Colonic mucosa (tissue), 4 donors: ENCODE measurements at regions not wholly inside any gene's neighbourhood (a gene's known extent, or its start where the extent isn't known, plus 50 kb on each side); places are given as distances from the start of the nearest gene placed in this dataset.

Source experiments
- DNase-seq: peaks from one replicate; pipeline ENCODE4 v3.0.0-alpha.2; 2020
- H3K27ac ChIP-seq: fragments of 200-600 bp; one replicate; pipeline ENCODE4 v1.8.0; 2021
- H3K27me3 ChIP-seq: fragments of 200-600 bp; one replicate; pipeline ENCODE4 v1.8.0; 2021
- H3K36me3 ChIP-seq: fragments of 200-600 bp; one replicate; pipeline ENCODE4 v1.8.0; 2021
- H3K4me1 ChIP-seq: fragments of 200-600 bp; one replicate; pipeline ENCODE4 v1.8.0; 2021; ENCODE audit warnings: mild to moderate bottlenecking
- H3K4me3 ChIP-seq: fragments of 200-600 bp; one replicate; pipeline ENCODE4 v1.8.0; 2021
- H3K9ac ChIP-seq, 2 donors: one replicate each; pipeline ENCODE4 v1.7.0; 2013; ENCODE audit warnings: control low read depth in 2 of 2, low read depth in 2 of 2, low read length in 2 of 2
- H3K9me3 ChIP-seq: fragments of 200-600 bp; one replicate; pipeline ENCODE4 v1.8.0; 2021
- CTCF ChIP-seq: fragments of 200-600 bp; IDR thresholded peaks from one replicate; pipeline ENCODE4 v1.8.0; 2022; ENCODE audit warnings: antibody characterized with exemption, mild to moderate bottlenecking
- intact Hi-C: fragments of 100-400 bp; cut with DNase I; formaldehyde crosslinking; loops from one replicate; pipeline ENCODE4 v1.14.1; 2022
- donor health status: healthy.
- donor health status: DM: no; HTN: no; CAD: no.
- donor health status: DM: no; HTN: no; CAD: no.

DNA sequence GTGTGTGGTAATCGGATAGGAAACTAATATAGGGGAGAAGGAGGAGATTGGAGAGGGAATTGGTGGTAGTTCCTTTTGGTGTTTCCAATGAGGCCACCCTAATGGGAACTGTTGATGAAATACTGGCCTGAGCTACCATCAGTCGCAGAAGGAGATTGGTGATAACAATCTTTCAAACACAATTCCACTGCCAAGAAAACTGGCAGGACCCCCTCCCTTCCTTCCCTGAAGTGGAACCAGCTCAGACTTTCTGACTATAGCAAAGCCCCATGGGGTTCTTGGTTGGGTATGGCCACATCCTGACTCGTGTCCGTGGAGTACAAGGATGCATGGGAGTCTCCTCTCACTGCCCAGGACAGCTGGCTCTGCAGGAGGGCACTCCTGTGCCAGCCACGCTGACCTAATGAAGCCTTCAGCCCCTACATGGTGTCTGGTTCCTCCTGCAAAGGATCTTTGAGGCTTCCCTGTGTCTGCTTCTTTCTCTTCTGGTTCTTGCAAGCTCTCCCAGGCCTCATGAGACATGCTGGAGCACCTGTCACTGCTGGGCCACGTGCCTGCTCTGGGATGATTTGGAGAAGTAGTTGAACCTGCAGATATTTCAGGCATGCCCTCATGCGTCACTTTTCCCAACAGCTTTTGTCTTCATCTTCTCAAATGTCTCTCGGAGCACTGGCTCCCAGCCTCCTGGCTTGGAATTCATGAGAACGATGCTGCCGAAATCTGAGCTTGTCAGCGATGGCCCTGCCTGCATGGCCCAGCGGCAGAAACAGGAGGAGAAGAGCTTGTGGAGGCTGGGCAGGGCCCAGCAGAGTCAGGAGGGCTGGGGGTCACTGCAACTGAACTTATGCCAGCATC is 90.0 kb upstream of the ADPGK start:
- no peak overlapping the region for H3K4me3 ChIP-seq
- H3K36me3 ChIP-seq: no peaks in the 10 kb centered on the region
- no peak overlapping the region for H3K27ac ChIP-seq
- intact Hi-C loops: no loop called here
- no peak for TF ChIP-seq CTCF
- H3K9ac ChIP-seq: no peak overlapping the region
- H3K27me3 ChIP-seq: no peaks in the 10 kb centered on the region
- no peak for DNase-seq
- H3K9me3 ChIP-seq: no peaks in the 10 kb centered on the region
- no peaks in the 10 kb centered on the region for H3K4me1 ChIP-seq

GRCh38 chr15:72872066-72872845 is 88.7 kb upstream of the ADPGK start:
- Histone ChIP-seq H3K36me3 (no peaks in the 10 kb centered on the region), H3K4me3 (no peak overlapping the region), H3K9ac (no peak overlapping the region), H3K9me3 (no peaks in the 10 kb centered on the region), H3K4me1 (no peaks in the 10 kb centered on the region), H3K27me3 (no peaks in the 10 kb centered on the region), H3K27ac (no peak overlapping the region)
- intact Hi-C loops: no loop called here
- TF ChIP-seq CTCF: no peak
- DNase-seq: no peak

DNA sequence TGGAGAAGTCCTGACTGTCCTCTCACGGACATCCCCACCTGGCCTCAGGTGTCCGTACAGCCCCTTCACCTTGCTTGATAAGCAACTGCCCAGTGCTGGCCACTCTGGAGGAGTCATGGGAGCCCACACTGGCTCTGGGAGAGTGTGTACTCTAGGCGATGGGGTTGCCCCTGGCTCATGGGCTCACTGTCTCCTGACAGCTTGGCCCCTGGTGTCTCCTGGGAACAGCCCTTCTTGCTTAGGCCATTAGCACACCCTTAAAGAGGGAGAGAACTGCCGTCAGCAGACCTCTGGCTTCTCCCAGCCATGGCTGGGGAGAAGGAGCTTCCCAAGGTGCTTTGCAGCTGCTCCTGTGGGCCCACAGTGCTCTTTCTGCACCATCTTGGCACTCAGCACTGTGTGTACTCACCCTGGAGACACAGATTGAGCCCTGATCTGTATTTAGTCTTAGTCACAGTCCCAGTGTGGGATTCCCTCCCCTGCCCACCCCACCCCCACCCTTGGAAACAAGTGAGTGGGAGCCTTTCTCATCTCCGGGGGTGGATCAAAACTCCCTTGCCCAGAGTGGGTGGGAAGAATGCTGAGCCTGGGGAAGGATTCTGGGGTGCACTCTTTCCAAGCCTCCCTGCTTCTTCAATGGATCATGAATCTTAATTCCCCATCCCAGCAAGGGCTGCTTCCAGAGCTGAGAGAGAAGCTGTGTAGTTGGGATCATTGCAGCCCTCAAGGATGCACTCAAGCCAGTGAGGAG is 83.5 kb upstream of the ADPGK start:
- Histone ChIP-seq H3K27me3 (no peaks in the 10 kb centered on the region), H3K4me1 (no peaks in the 10 kb centered on the region), H3K27ac (no peak overlapping the region), H3K9ac (no peak overlapping the region), H3K36me3 (no peaks in the 10 kb centered on the region), H3K4me3 (no peak overlapping the region), H3K9me3 (no peaks in the 10 kb centered on the region)
- intact Hi-C loops: no loop called here
- DNase-seq: no peak
- no peak for TF ChIP-seq CTCF

- no peaks in the 10 kb centered on the region for H3K27me3 ChIP-seq
- no peak for TF ChIP-seq CTCF
- H3K9me3 ChIP-seq: no peaks in the 10 kb centered on the region
- no peaks in the 10 kb centered on the region for H3K4me1 ChIP-seq
- intact Hi-C loops: no loop called here
- H3K27ac ChIP-seq: no peak overlapping the region
- H3K9ac ChIP-seq: no peak overlapping the region
- H3K4me3 ChIP-seq: no peak overlapping the region
- no peak for DNase-seq
- H3K36me3 ChIP-seq: no peaks in the 10 kb centered on the region
Observed at GRCh38 chr15:72866182-72866581, 82.6 kb upstream of the ADPGK start.

GRCh38 chr15:72865486-72865885 is 81.9 kb upstream of the ADPGK start:
- no peaks in the 10 kb centered on the region for H3K9me3 ChIP-seq
- TF ChIP-seq CTCF: no peak
- intact Hi-C loops: no loop called here
- H3K27me3 ChIP-seq: no peaks in the 10 kb centered on the region
- no peak for DNase-seq
- no peaks in the 10 kb centered on the region for H3K4me1 ChIP-seq
- no peak overlapping the region for H3K9ac ChIP-seq
- no peaks in the 10 kb centered on the region for H3K36me3 ChIP-seq
- no peak overlapping the region for H3K27ac ChIP-seq
- H3K4me3 ChIP-seq: no peak overlapping the region
